Stomach (tissue), 8 donors: ENCODE measurements at regions not wholly inside any gene's neighbourhood (a gene's known extent, or its start where the extent isn't known, plus 50 kb on each side); places are given as distances from the start of the nearest gene placed in this dataset.

ENCODE experiments used
- DNase-seq, 2 donors: peaks; one replicate each; pipeline versions ENCODE4 v3.0.0 to v3.0.0-alpha.2; 2013 to 2019
- H3K27ac ChIP-seq, 5 donors: fragments of 200-600 bp in 4 of 5; sonication (generic) in 4 of 5; one replicate each; pipeline ENCODE4 v1.5.1; 2013 to 2019; ENCODE audit warnings: mild to moderate bottlenecking in 1 of 5, moderate library complexity in 1 of 5
- H3K27me3 ChIP-seq, 3 donors: fragments of 200-600 bp; sonication (generic); one replicate each; pipeline ENCODE4 v1.5.1; 2017 to 2019; ENCODE audit warnings: mixed run types in 1 of 3
- H3K36me3 ChIP-seq, 4 donors: fragments of 200-600 bp; sonication (generic); 1 replicate in 3 of 4; 2 replicates in 1 of 4; pipeline ENCODE4 v1.5.1; 2016 to 2019
- H3K4me1 ChIP-seq, 4 donors: fragments of 200-600 bp; sonication (generic); one replicate each; pipeline ENCODE4 v1.5.1; 2016 to 2019
- H3K4me3 ChIP-seq, 4 donors: fragments of 200-600 bp; sonication (generic) in 3 of 4; one replicate each; pipeline ENCODE4 v1.5.1; 2016 to 2019; ENCODE audit warnings: mild to moderate bottlenecking in 1 of 4
- H3K9me3 ChIP-seq, 4 donors: fragments of 200-600 bp; sonication (generic); one replicate each; pipeline ENCODE4 v1.5.1; 2016 to 2019
- CTCF ChIP-seq, 7 experiments: fragments of 450-650 bp in 4 of 7; fragments of 200-600 bp in 3 of 7; sonication (generic) in 3 of 7; IDR thresholded peaks; one replicate each; pipeline ENCODE4 v1.5.1; 2016 to 2019; ENCODE audit warnings: antibody characterized with exemption in 7 of 7, control low read depth in 2 of 7, mild to moderate bottlenecking in 1 of 7
- EP300 ChIP-seq: sonication (generic); formaldehyde crosslinking; IDR thresholded peaks from one replicate; pipeline ENCODE4 v1.6.1; 2017; ENCODE audit warnings: antibody characterized with exemption
- POLR2A ChIP-seq, 4 donors: fragments of 450-650 bp; IDR thresholded peaks; one replicate each; pipeline ENCODE4 v1.6.1; 2016; ENCODE audit warnings: antibody characterized with exemption in 4 of 4, control low read depth in 2 of 4, mild to moderate bottlenecking in 1 of 4, moderate library complexity in 1 of 4
- POLR2AphosphoS5 ChIP-seq, 3 donors: sonication (generic); formaldehyde crosslinking; IDR thresholded peaks; one replicate each; pipeline ENCODE4 v1.6.1; 2016; ENCODE audit warnings: antibody characterized with exemption in 3 of 3
- WGBS, 5 donors: extraction: QIAGEN DNeasy Blood & Tissue Kit in 3 of 5; methylation state at CpG; one replicate each; pipeline versions ENCODE4 v1.1.5 to v1.1.7; 2013 to 2018; 5-methylcytosine and 5-hydroxymethylcytosine counted together
- intact Hi-C: fragments of 100-400 bp; cut with DNase I; formaldehyde crosslinking; loops from one replicate; pipeline ENCODE4 v1.15.1; 2023; ENCODE audit warnings: low total_unique reads
- donor health status: healthy with polysubstance abuse.
- donor health status: Bipolar disorder and iron deficiency.
- donor health status: healthy.

DNA sequence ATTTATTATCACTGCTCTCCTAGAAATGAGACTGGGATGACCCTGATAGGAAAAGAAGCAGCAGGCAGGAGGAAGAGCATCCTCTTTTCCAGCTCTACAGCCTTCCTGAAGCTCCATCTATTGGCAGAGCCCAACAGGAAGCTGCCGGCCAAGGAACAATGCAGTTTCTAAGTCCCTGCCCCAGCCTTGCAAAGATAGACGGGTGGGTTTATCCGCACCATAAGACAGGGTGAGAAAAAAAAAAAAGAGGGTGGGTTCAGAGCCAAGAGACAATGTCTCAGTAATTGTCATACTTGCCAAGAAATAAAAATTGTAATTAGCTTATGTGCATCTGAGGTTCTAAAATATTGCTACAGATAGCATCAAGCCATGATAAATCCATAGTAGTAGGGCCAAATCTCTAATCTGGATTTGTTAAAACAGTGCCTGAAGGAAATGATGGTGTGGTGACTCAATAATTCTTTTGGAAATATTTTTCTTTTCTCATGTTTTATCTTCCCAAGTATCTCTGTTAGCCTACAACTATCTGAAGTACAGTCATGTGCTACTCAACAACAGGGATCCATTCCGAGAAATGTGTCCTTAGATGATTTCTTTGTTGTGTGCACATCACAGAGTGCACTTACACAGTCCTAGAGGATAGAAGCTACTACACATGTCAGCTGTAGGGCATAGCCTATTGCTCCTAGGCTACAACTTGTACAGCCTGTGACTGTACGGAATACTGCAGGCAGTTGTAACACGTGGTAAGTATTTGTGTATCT, 242.9 kb upstream of the CXCL12 start:
- Histone ChIP-seq H3K27me3 (no peaks in the 10 kb centered on the region), H3K4me3 (no peak overlapping the region), H3K36me3 (no peaks in the 10 kb centered on the region), H3K4me1 (no peaks in the 10 kb centered on the region), H3K27ac (no peak overlapping the region), H3K9me3 (no peaks in the 10 kb centered on the region)
- DNase-seq = no peak
- TF ChIP-seq EP300 (no peak), POLR2AphosphoS5 (IDR thresholded peaks at IDR 0.05) (no peak), CTCF (IDR thresholded peaks at IDR 0.05) (no peak)
- intact Hi-C loops = no loop called here
- 73 to 85% (median 77%) methylated on average over 6 of the region's 6 CpGs for WGBS, 5 donors

GRCh38 chr10:44628921-44629320, 244.0 kb upstream of the CXCL12 start:
- Histone ChIP-seq H3K36me3 (no peaks in the 10 kb centered on the region), H3K27ac (no peak overlapping the region), H3K27me3 (no peaks in the 10 kb centered on the region), H3K4me3 (no peak overlapping the region), H3K9me3 (peaks cover 0 to 4% (median 0%) of the 10 kb centered on the region in 4 donors), H3K4me1 (no peaks in the 10 kb centered on the region)
- intact Hi-C loops = no loop called here
- no peak for TF ChIP-seq CTCF (IDR thresholded peaks at IDR 0.05)
- no peak for TF ChIP-seq POLR2A (IDR thresholded peaks at IDR 0.05)
- TF ChIP-seq EP300 = no peak
- no peak for TF ChIP-seq POLR2AphosphoS5 (IDR thresholded peaks at IDR 0.05)
- WGBS, 5 donors = 8 to 18% (median 17%) methylated on average over 2 of the region's 2 CpGs
- DNase-seq = peak in 1 of 2 donors; percentile 30

GRCh38 chr10:44635176-44635575, 250.3 kb upstream of the CXCL12 start:
- 87 to 100% (median 91%) methylated on average over 1 of the region's 1 CpG for WGBS, 5 donors
- TF ChIP-seq POLR2AphosphoS5 (IDR thresholded peaks at IDR 0.05) (no peak), CTCF (IDR thresholded peaks at IDR 0.05) (no peak)

DNA sequence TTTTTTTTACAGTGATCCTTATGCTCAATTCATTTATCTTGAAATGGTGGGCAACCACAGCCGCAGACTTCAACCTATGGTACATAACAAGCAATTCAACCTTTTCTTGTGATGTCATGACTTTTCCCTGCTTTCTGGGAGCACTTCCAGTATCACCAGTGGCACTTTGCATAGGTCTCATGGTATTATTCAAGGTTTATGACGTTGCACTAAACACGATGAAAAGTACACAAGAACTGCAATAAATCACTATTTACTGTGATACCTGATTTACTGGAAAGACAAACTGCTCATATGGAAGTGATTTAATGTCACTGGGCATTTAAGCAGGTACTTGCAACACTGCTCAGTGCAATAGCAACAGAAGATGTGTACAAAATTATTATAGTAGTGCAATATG, 251.7 kb upstream of the CXCL12 start:
- no peak overlapping the region for H3K4me3 ChIP-seq
- 54 to 76% (median 73%) methylated on average over 3 of the region's 3 CpGs for WGBS, 5 donors
- H3K4me1 ChIP-seq = no peaks in the 10 kb centered on the region
- TF ChIP-seq CTCF (IDR thresholded peaks at IDR 0.05) = no peak
- no peak for TF ChIP-seq POLR2A (IDR thresholded peaks at IDR 0.05)
- TF ChIP-seq POLR2AphosphoS5 (IDR thresholded peaks at IDR 0.05) = no peak
- TF ChIP-seq EP300 = no peak
- H3K27ac ChIP-seq = no peak overlapping the region
- H3K27me3 ChIP-seq = no peaks in the 10 kb centered on the region
- peaks cover 0 to 4% (median 0%) of the 10 kb centered on the region in 4 donors for H3K9me3 ChIP-seq
- H3K36me3 ChIP-seq = no peaks in the 10 kb centered on the region
- no peak for DNase-seq
- intact Hi-C loops = no loop called here

More at GRCh38 chr10:44635176-44635575, 250.3 kb upstream of the CXCL12 start:
- Histone ChIP-seq H3K27me3 (no peaks in the 10 kb centered on the region), H3K27ac (no peak overlapping the region), H3K4me1 (no peaks in the 10 kb centered on the region), H3K9me3 (peaks cover 0 to 4% (median 0%) of the 10 kb centered on the region in 4 donors), H3K36me3 (no peaks in the 10 kb centered on the region), H3K4me3 (no peak overlapping the region)
- intact Hi-C loops = no loop called here
- no peak for DNase-seq
